ENCODE measurements at regions not wholly inside any gene's neighbourhood (a gene's known extent, or its start where the extent isn't known, plus 50 kb on each side); places are given as distances from the start of the nearest gene placed in this dataset.
"Not testable (repeated sequence)": the region's sequence is repeated elsewhere in the genome, so short reads cannot be mapped to it uniquely, and the experiment has no call there.

- DNase-seq: no peak
Observed at GRCh38 chr12:131642771-131643170, 68.1 kb upstream of the SFSWAP start.

- DNase-seq: no peak
Observed at GRCh38 chr12:131643631-131644452, 67.0 kb upstream of the SFSWAP start.

- no peak for DNase-seq
Observed at GRCh38 chr12:131644481-131644880, 66.4 kb upstream of the SFSWAP start.

GRCh38 chr12:131644917-131645316 lies 66.0 kb upstream of the SFSWAP start:
- not testable (repeated sequence) for DNase-seq

GRCh38 chr12:131645557-131645956 lies 65.3 kb upstream of the SFSWAP start:
- not testable (repeated sequence) for DNase-seq

GRCh38 chr12:131646444-131646843 lies 64.4 kb upstream of the SFSWAP start:
- not testable (repeated sequence) for DNase-seq

- no peak for DNase-seq
Observed at GRCh38 chr12:131647667-131648066, 63.2 kb upstream of the SFSWAP start.

GRCh38 chr12:131655469-131656174 lies 55.3 kb upstream of the SFSWAP start:
- not testable (repeated sequence) for DNase-seq

GRCh38 chr12:131656796-131657195 lies 54.1 kb upstream of the SFSWAP start:
- DNase-seq: not testable (repeated sequence)

- DNase-seq: not testable (repeated sequence)
Observed at GRCh38 chr12:131658605-131659004, 52.3 kb upstream of the SFSWAP start.

GRCh38 chr12:131659484-131659883 lies 51.4 kb upstream of the SFSWAP start:
- DNase-seq: not testable (repeated sequence)

- not testable (repeated sequence) for DNase-seq
Observed at GRCh38 chr12:131659976-131660375, 50.9 kb upstream of the SFSWAP start.

GRCh38 chr12:131660401-131660800 lies 50.5 kb upstream of the SFSWAP start:
- not testable (repeated sequence) for DNase-seq

Measured in activated CD4-positive, alpha-beta T cell treated with anti-CD3 and anti-CD28 coated beads, Interleukin-2, amount 50 U/mL, for 4 hours (primary cell).